Neural cell (in vitro differentiated cells): ENCODE measurements at regions not wholly inside any gene's neighbourhood (a gene's known extent, or its start where the extent isn't known, plus 50 kb on each side); places are given as distances from the start of the nearest gene placed in this dataset.

Source experiments
- H2AFZ ChIP-seq: fragments of 200-600, 300-800 bp; sonication (generic), shearing (Covaris generic); 2 replicates; pipeline ENCODE4 v1.6.0; 2014; ENCODE audit warnings: low read depth, mild to moderate bottlenecking, antibody characterized with exemption, low read length, moderate library complexity
- H3F3A ChIP-seq: fragments of 200-600 bp; shearing (Covaris generic); 2 replicates; pipeline ENCODE4 v1.6.1; 2016; ENCODE audit warnings: mild to moderate bottlenecking, moderate library complexity, mixed read lengths, antibody characterized with exemption, low read length; ENCODE audit not compliant: insufficient read depth, poor library complexity, severe bottlenecking
- H3K27ac ChIP-seq: fragments of 200-600, 300-800 bp; sonication (generic), shearing (Covaris generic); 2 replicates; pipeline ENCODE4 v1.5.1; 2014; ENCODE audit warnings: mild to moderate bottlenecking, low read length, moderate library complexity
- H3K27me3 ChIP-seq: fragments of 300-800, 200-600 bp; sonication (generic), shearing (Covaris generic); 2 replicates; pipeline ENCODE4 v1.6.0; 2014; ENCODE audit warnings: mild to moderate bottlenecking, low read depth, low read length, moderate library complexity; ENCODE audit not compliant: insufficient read depth
- H3K36me3 ChIP-seq: fragments of 300-800, 200-600 bp; sonication (generic), shearing (Covaris generic); 2 replicates; pipeline ENCODE4 v1.5.1; 2014; ENCODE audit warnings: mild to moderate bottlenecking, antibody characterized with exemption, low read length, moderate library complexity; ENCODE audit not compliant: insufficient read depth
- H3K4me2 ChIP-seq: fragments of 300-800, 200-600 bp; sonication (generic), shearing (Covaris generic); 2 replicates; pipeline ENCODE4 v1.6.0; 2014; ENCODE audit warnings: mild to moderate bottlenecking, low read length
- H3K4me3 ChIP-seq: fragments of 300-800, 200-600 bp; sonication (generic), shearing (Covaris generic); 2 replicates; pipeline ENCODE4 v1.5.1; 2014; ENCODE audit warnings: mild to moderate bottlenecking, low read length, moderate library complexity
- H3K79me2 ChIP-seq: fragments of 200-600 bp; shearing (Covaris generic); replicated peaks from 2 replicates; pipeline ENCODE4 v1.6.0; 2014; ENCODE audit warnings: mild to moderate bottlenecking, low read length, moderate library complexity; ENCODE audit not compliant: insufficient read depth
- H3K9ac ChIP-seq: fragments of 300-800, 200-600 bp; sonication (generic), shearing (Covaris generic); 2 replicates; pipeline ENCODE4 v1.6.1; 2016; ENCODE audit warnings: mild to moderate bottlenecking, low read length, mixed read lengths
- H3K9me2 ChIP-seq: fragments of 200-600 bp; shearing (Covaris generic); 2 replicates; pipeline ENCODE4 v1.6.1; 2016; ENCODE audit warnings: mild to moderate bottlenecking, low read length, mixed read lengths; ENCODE audit not compliant: insufficient read depth
- H3K9me3 ChIP-seq: fragments of 200-600, 300-800 bp; sonication (generic), shearing (Covaris generic); 2 replicates; pipeline ENCODE4 v1.6.1; 2016; ENCODE audit warnings: mild to moderate bottlenecking, mixed run types, low read length, moderate library complexity, mixed read lengths
- H4K20me1 ChIP-seq: fragments of 200-600 bp; shearing (Covaris generic); 2 replicates; pipeline ENCODE4 v1.6.1; 2016; ENCODE audit warnings: mild to moderate bottlenecking, mixed run types; ENCODE audit not compliant: insufficient read depth
- CTCF ChIP-seq: fragments of 450-650 bp; IDR thresholded peaks from 2 replicates; pipeline ENCODE4 v1.5.1; 2014; ENCODE audit warnings: antibody characterized with exemption, mild to moderate bottlenecking, moderate library complexity; ENCODE audit not compliant: poor library complexity, severe bottlenecking
- EP300 ChIP-seq: fragments of 450-650 bp; conservative IDR thresholded peaks from 2 replicates; pipeline ENCODE4 v1.6.1; 2014; ENCODE audit warnings: antibody characterized with exemption, mild to moderate bottlenecking, moderate library complexity; ENCODE audit not compliant: poor library complexity, severe bottlenecking
- EZH2 ChIP-seq: fragments of 200-600, 300-800 bp; shearing (Covaris generic), sonication (generic); IDR thresholded peaks from 2 replicates; pipeline ENCODE4 v1.6.1; 2014; ENCODE audit warnings: antibody characterized with exemption, low read length, borderline replicate concordance, mild to moderate bottlenecking; ENCODE audit not compliant: insufficient read depth, poor library complexity, severe bottlenecking
- MXI1 ChIP-seq: fragments of 450-650 bp; conservative IDR thresholded peaks from 2 replicates; pipeline ENCODE4 v1.6.1; 2014; ENCODE audit warnings: antibody characterized with exemption, mild to moderate bottlenecking; ENCODE audit not compliant: poor library complexity, severe bottlenecking
- POLR2AphosphoS5 ChIP-seq: IDR thresholded peaks from 2 replicates; pipeline ENCODE4 v1.6.1; 2012
- RAD21 ChIP-seq: fragments of 450-650 bp; conservative IDR thresholded peaks from 2 replicates; pipeline ENCODE4 v1.6.1; 2014; ENCODE audit warnings: antibody characterized with exemption, mild to moderate bottlenecking, moderate library complexity
- REST ChIP-seq: IDR thresholded peaks from 2 replicates; pipeline ENCODE4 v1.6.1; 2012; ENCODE audit warnings: borderline replicate concordance
- SMC3 ChIP-seq: fragments of 450-650 bp; conservative IDR thresholded peaks from 2 replicates; pipeline ENCODE4 v1.6.1; 2014; ENCODE audit warnings: antibody characterized with exemption, mild to moderate bottlenecking, moderate library complexity; ENCODE audit not compliant: poor library complexity
- TAF1 ChIP-seq: IDR thresholded peaks from 2 replicates; pipeline ENCODE4 v1.6.1; 2012; ENCODE audit warnings: low read depth

- no peaks in the 10 kb centered on the region for H3K9me2 ChIP-seq
- H3K27ac ChIP-seq: no peak overlapping the region
- no peaks in the 10 kb centered on the region for H3K9me3 ChIP-seq
- H3K4me3 ChIP-seq: no peak overlapping the region
- H3K27me3 ChIP-seq: no peaks in the 10 kb centered on the region
- no peak overlapping the region for H2AFZ ChIP-seq
- no peaks in the 10 kb centered on the region for H3K79me2 ChIP-seq
- H3K4me2 ChIP-seq: no peak overlapping the region
- no peaks in the 10 kb centered on the region for H3K36me3 ChIP-seq
- no peak overlapping the region for H3K9ac ChIP-seq
- TF ChIP-seq REST: no peak
- H3F3A ChIP-seq: no peaks in the 10 kb centered on the region
- H4K20me1 ChIP-seq: no peaks in the 10 kb centered on the region
Measured at GRCh38 chr1:57530206-57530910, 106.5 kb upstream of the DAB1 start.

GRCh38 chr1:57522575-57522974 lies 98.7 kb upstream of the DAB1 start:
- TF ChIP-seq CTCF (no peak), MXI1 (no peak), TAF1 (no peak), POLR2AphosphoS5 (no peak), EZH2 (no peak), SMC3 (no peak), RAD21 (no peak), REST (no peak), EP300 (no peak)
- Histone ChIP-seq H3K27me3 (no peaks in the 10 kb centered on the region), H3K36me3 (no peaks in the 10 kb centered on the region), H3F3A (no peaks in the 10 kb centered on the region), H4K20me1 (no peaks in the 10 kb centered on the region), H3K9ac (no peak overlapping the region), H2AFZ (no peak overlapping the region), H3K4me3 (no peak overlapping the region), H3K4me2 (no peak overlapping the region), H3K9me3 (no peaks in the 10 kb centered on the region), H3K27ac (no peak overlapping the region), H3K9me2 (no peaks in the 10 kb centered on the region), H3K79me2 (no peaks in the 10 kb centered on the region)
